NT2/D1 (cell line): ENCODE measurements at regions not wholly inside any gene's neighbourhood (a gene's known extent, or its start where the extent isn't known, plus 50 kb on each side); places are given as distances from the start of the nearest gene placed in this dataset.

Experiments used
- SUZ12 ChIP-seq: IDR thresholded peaks from 2 replicates; pipeline ENCODE4 v1.6.1; 2011; ENCODE audit not compliant: insufficient read length, insufficient read depth; ENCODE audit errors: extremely low read depth
- YY1 ChIP-seq: IDR thresholded peaks from 2 replicates; pipeline ENCODE4 v1.6.1; 2011; ENCODE audit not compliant: insufficient read length, insufficient read depth
- ZNF274 ChIP-seq: IDR thresholded peaks from 2 replicates; pipeline ENCODE4 v1.6.1; 2011; ENCODE audit warnings: mild to moderate bottlenecking, low read depth, low read length

- TF ChIP-seq YY1 (no peak), SUZ12 (no peak), ZNF274 (no peak)
Observed at GRCh38 chr2:146934921-146935320, 909.9 kb upstream of the ACVR2A start.
